MCF 10A (cell line): ENCODE measurements at regions not wholly inside any gene's neighbourhood (a gene's known extent, or its start where the extent isn't known, plus 50 kb on each side); places are given as distances from the start of the nearest gene placed in this dataset.

Experiments used
- BruUV-seq: library from RNA; stranded (reverse); fragments of 400-500 nt; replicated peaks from 2 replicates; lab custom pipeline; 2021; lab: Mats Ljungman, UMichigan
- CTCF ChIA-PET: fragments of 300-600 bp; sonication (Branson Sonifier 250); formaldehyde crosslinking; extraction: SDS; loops from one replicate; lab custom pipeline; 2021; ENCODE audit warnings: antibody characterized with exemption, inconsistent platforms; lab: Yijun Ruan, JAX
- POLR2A ChIA-PET: fragments of 300-600, 350-650 bp; sonication (Branson Sonifier 250); formaldehyde crosslinking; extraction: SDS; loops from one replicate; lab custom pipeline; 2020; ENCODE audit warnings: antibody characterized with exemption, inconsistent platforms; lab: Yijun Ruan, JAX
- DNase-seq: peaks from one replicate; pipeline ENCODE4 v3.0.0-alpha.2; 2018; ENCODE audit not compliant: unreplicated experiment
- H3K27ac Mint-ChIP-seq: one replicate; pipeline ENCODE4 v1.8.0; 2022; ENCODE audit warnings: mild to moderate bottlenecking, low read depth, mixed read lengths; ENCODE audit not compliant: unreplicated experiment
- H3K27me3 Mint-ChIP-seq: one replicate; pipeline ENCODE4 v1.8.0; 2022; ENCODE audit warnings: mixed read lengths; ENCODE audit not compliant: insufficient read depth, unreplicated experiment
- H3K36me3 Mint-ChIP-seq: one replicate; pipeline ENCODE4 v1.8.0; 2022; ENCODE audit warnings: mild to moderate bottlenecking, moderate library complexity, mixed read lengths; ENCODE audit not compliant: insufficient read depth, unreplicated experiment
- H3K4me1 Mint-ChIP-seq: one replicate; pipeline ENCODE4 v1.8.0; 2022; ENCODE audit warnings: mixed read lengths; ENCODE audit not compliant: insufficient read depth, unreplicated experiment
- H3K4me3 Mint-ChIP-seq: one replicate; pipeline ENCODE4 v1.8.0; 2022; ENCODE audit warnings: mild to moderate bottlenecking, moderate library complexity, mixed read lengths; ENCODE audit not compliant: unreplicated experiment
- H3K9me3 Mint-ChIP-seq: one replicate; pipeline ENCODE4 v1.8.0; 2022; ENCODE audit warnings: mixed read lengths; ENCODE audit not compliant: unreplicated experiment
- intact Hi-C: fragments of 100-400 bp; cut with micrococcal nuclease; formaldehyde crosslinking; loops from 2 replicates; pipeline ENCODE4 v1.14.1; 2022
- TF ChIP-seq, protein P1 (sequence below): fragments of 200-600 bp; IDR thresholded peaks from one replicate; pipeline ENCODE4 v1.8.0; 2022; ENCODE audit warnings: antibody characterized with exemption, mild to moderate bottlenecking; ENCODE audit not compliant: unreplicated experiment

DNA sequence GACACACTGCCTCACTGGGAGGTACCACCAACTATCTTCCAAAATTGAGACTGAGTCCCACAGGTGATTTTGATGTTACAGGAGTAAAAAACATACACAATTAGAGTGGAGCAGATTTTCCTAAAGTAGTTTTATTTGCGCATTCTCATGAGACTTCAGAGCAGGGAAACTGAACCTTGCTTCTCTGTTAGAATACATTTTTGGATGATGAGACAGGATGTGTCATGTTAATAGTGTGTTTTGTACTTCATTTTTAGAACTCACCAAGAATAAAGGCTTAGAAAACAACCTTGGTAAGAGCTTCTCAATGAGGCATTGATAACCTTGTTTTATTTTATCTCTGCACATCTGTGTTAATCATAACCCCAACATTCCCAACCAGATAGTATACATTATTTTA is 310.2 kb upstream of the GALNT5 start:
- Mint-ChIP-seq H3K36me3 (no peaks in the 10 kb centered on the region), H3K9me3 (no peaks in the 10 kb centered on the region), H3K27ac (no peak overlapping the region), H3K27me3 (no peaks in the 10 kb centered on the region), H3K4me3 (no peak overlapping the region), H3K4me1 (no peaks in the 10 kb centered on the region)
- TF ChIP-seq, protein P1, sequence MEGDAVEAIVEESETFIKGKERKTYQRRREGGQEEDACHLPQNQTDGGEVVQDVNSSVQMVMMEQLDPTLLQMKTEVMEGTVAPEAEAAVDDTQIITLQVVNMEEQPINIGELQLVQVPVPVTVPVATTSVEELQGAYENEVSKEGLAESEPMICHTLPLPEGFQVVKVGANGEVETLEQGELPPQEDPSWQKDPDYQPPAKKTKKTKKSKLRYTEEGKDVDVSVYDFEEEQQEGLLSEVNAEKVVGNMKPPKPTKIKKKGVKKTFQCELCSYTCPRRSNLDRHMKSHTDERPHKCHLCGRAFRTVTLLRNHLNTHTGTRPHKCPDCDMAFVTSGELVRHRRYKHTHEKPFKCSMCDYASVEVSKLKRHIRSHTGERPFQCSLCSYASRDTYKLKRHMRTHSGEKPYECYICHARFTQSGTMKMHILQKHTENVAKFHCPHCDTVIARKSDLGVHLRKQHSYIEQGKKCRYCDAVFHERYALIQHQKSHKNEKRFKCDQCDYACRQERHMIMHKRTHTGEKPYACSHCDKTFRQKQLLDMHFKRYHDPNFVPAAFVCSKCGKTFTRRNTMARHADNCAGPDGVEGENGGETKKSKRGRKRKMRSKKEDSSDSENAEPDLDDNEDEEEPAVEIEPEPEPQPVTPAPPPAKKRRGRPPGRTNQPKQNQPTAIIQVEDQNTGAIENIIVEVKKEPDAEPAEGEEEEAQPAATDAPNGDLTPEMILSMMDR: no peak
- ChIA-PET CTCF (no interaction called here), POLR2A (no interaction called here)
- intact Hi-C loops: no loop called here
- DNase-seq: no peak
- no TSS peak for BruUV-seq

DNA sequence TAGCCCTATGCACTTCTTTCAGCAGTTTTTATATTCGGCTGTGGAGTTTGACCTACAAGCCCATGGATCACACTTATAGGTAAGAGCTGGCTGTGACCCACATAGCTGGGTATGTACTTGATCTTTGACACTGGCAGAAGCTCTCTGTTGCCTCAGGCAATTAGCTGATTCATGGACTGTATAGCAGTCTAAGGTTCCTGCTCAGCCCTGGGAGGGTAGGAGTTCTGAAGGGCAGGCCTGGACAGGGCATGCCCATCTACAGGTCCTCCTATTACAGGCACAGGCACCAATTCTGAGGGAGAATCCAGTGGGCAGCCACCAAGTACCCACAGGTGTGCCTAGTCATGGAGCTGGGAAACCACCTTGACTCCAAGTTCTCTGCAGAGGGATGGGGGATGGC is 301.8 kb upstream of the GALNT5 start:
- no peak overlapping the region for H3K4me3 Mint-ChIP-seq
- no peaks in the 10 kb centered on the region for H3K27me3 Mint-ChIP-seq
- intact Hi-C loops: no loop called here
- BruUV-seq: no TSS peak
- DNase-seq: peak; percentile 4
- no peaks in the 10 kb centered on the region for H3K9me3 Mint-ChIP-seq
- TF ChIP-seq, protein P1: no peak
- H3K4me1 Mint-ChIP-seq: no peaks in the 10 kb centered on the region
- no peaks in the 10 kb centered on the region for H3K36me3 Mint-ChIP-seq
- peak overlapping the region; percentile 63 for H3K27ac Mint-ChIP-seq
- ChIA-PET POLR2A (interaction anchor here (1.6 kb wide), 1 partner anchor 20 kb away, joined by 3 read pairs; no protein-coding TSS in a partner anchor), CTCF (interaction anchor here (0.6 to 1.2 kb wide), 3 partner anchors 14 to 239 kb away, joined by 3 read pairs; no protein-coding TSS in a partner anchor)

DNA sequence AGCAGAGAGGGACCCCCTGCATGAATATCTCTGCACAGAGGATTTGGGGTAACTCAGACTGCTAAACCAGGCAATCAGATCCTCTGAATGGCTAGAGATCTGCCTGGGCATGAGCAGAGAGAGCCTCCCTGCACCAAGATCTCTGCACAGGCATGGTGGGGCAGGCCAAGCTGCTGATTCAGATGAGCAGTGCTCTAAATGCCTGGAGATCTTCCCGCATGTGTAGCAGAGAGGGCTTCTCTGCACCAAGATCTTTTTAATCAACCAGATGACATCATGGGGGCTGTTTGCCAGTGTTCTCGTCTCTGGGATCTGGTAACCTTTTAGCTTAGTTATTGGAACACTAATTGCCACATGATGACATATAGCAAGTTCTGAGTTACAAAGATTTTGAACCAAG is 301.3 kb upstream of the GALNT5 start:
- POLR2A ChIA-PET: interaction anchor here (1.6 kb wide), 1 partner anchor 20 kb away, joined by 3 read pairs; no protein-coding TSS in a partner anchor
- H3K27ac Mint-ChIP-seq: peak overlapping the region; percentile 63
- no peaks in the 10 kb centered on the region for H3K36me3 Mint-ChIP-seq
- no peaks in the 10 kb centered on the region for H3K4me1 Mint-ChIP-seq
- no peaks in the 10 kb centered on the region for H3K9me3 Mint-ChIP-seq
- CTCF ChIA-PET: interaction anchor here (0.6 to 1.2 kb wide), 2 partner anchors 19 to 238 kb away, joined by 3 read pairs; no protein-coding TSS in a partner anchor
- no peaks in the 10 kb centered on the region for H3K27me3 Mint-ChIP-seq
- no peak overlapping the region for H3K4me3 Mint-ChIP-seq
- DNase-seq: no peak
- intact Hi-C loops: no loop called here
- BruUV-seq: no TSS peak
- TF ChIP-seq, protein P1: no peak

DNA sequence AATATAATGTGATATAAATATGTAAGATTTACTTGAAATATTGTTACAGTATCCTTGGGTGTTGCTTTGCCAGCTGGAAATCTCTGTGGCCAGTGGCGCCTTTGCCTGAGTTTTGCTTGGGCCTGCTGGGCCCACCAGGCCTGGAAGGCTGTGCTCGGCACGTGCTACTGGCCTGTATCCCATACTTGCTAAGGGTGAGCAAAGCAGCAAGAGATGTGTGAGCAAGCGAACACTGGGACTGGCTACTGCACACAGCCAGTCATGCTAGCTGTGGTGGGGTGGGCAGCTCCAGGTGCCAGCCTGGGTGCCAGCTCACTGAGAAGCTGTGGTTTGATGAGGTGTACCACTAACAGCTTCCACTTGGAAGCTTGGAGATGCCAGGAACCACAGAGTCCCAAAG is 299.1 kb upstream of the GALNT5 start:
- H3K4me3 Mint-ChIP-seq: no peak overlapping the region
- ChIA-PET CTCF (interaction anchor here (0.6 to 1.3 kb wide), 2 partner anchors 12 to 40 kb away, joined by 3 read pairs; no protein-coding TSS in a partner anchor), POLR2A (no interaction called here)
- TF ChIP-seq, protein P1: no peak
- intact Hi-C loops: no loop called here
- H3K9me3 Mint-ChIP-seq: no peaks in the 10 kb centered on the region
- no peaks in the 10 kb centered on the region for H3K36me3 Mint-ChIP-seq
- no peak overlapping the region for H3K27ac Mint-ChIP-seq
- H3K27me3 Mint-ChIP-seq: no peaks in the 10 kb centered on the region
- no peak for DNase-seq
- H3K4me1 Mint-ChIP-seq: no peaks in the 10 kb centered on the region
- BruUV-seq: no TSS peak
